Esophagus squamous epithelium (tissue), 4 donors: ENCODE measurements at regions not wholly inside any gene's neighbourhood (a gene's known extent, or its start where the extent isn't known, plus 50 kb on each side); places are given as distances from the start of the nearest gene placed in this dataset.

Experiments
- POLR2A ChIP-seq, 4 donors: fragments of 450-650 bp; IDR thresholded peaks; one replicate each; pipeline ENCODE4 v1.6.1; 2017; ENCODE audit warnings: antibody characterized with exemption in 4 of 4, mild to moderate bottlenecking in 4 of 4, moderate library complexity in 3 of 4
- TF ChIP-seq, protein P1 (sequence below), 6 experiments: fragments of 450-650 bp in 4 of 6; fragments of 200-600 bp in 2 of 6; sonication (generic) in 2 of 6; IDR thresholded peaks; one replicate each; pipeline ENCODE4 v1.5.1; 2016 to 2019; ENCODE audit warnings: antibody characterized with exemption in 6 of 6, mild to moderate bottlenecking in 4 of 6, moderate library complexity in 4 of 6

- TF ChIP-seq, protein P1, sequence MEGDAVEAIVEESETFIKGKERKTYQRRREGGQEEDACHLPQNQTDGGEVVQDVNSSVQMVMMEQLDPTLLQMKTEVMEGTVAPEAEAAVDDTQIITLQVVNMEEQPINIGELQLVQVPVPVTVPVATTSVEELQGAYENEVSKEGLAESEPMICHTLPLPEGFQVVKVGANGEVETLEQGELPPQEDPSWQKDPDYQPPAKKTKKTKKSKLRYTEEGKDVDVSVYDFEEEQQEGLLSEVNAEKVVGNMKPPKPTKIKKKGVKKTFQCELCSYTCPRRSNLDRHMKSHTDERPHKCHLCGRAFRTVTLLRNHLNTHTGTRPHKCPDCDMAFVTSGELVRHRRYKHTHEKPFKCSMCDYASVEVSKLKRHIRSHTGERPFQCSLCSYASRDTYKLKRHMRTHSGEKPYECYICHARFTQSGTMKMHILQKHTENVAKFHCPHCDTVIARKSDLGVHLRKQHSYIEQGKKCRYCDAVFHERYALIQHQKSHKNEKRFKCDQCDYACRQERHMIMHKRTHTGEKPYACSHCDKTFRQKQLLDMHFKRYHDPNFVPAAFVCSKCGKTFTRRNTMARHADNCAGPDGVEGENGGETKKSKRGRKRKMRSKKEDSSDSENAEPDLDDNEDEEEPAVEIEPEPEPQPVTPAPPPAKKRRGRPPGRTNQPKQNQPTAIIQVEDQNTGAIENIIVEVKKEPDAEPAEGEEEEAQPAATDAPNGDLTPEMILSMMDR (IDR thresholded peaks at IDR 0.05): no peak
- TF ChIP-seq POLR2A (IDR thresholded peaks at IDR 0.05): no peak
Observed at GRCh38 chr13:59451236-59451635, 712.5 kb downstream of the DIAPH3 start.
